LoVo (cell line): ENCODE measurements at regions not wholly inside any gene's neighbourhood (a gene's known extent, or its start where the extent isn't known, plus 50 kb on each side); places are given as distances from the start of the nearest gene placed in this dataset.
A peak's percentile ranks its signal among the peaks of the same experiment; 100 is the strongest.

Source experiments
- DNase-seq: peaks from one replicate; pipeline ENCODE4 v3.0.0-alpha.2; 2016; ENCODE audit warnings: low spot score

- DNase-seq = no peak
These were observed 196.2 kb upstream of the TARS1 start for GRCh38 chr5:33244441-33245150.

- DNase-seq = no peak
These were observed 186.2 kb upstream of the TARS1 start for GRCh38 chr5:33254579-33254978.

GRCh38 chr5:33257807-33258429 lies 182.8 kb upstream of the TARS1 start:
- DNase-seq = no peak

- DNase-seq = no peak
These were observed 182.2 kb upstream of the TARS1 start for GRCh38 chr5:33258553-33258952.

GRCh38 chr5:33260098-33260497 lies 180.7 kb upstream of the TARS1 start:
- DNase-seq = no peak

- DNase-seq = no peak
These were observed 179.5 kb upstream of the TARS1 start for GRCh38 chr5:33261305-33261704.

- no peak for DNase-seq
These were observed 179.0 kb upstream of the TARS1 start for GRCh38 chr5:33261747-33262146.

GRCh38 chr5:33267801-33268200 lies 173.0 kb upstream of the TARS1 start:
- no peak for DNase-seq

GRCh38 chr5:33268374-33268773 lies 172.4 kb upstream of the TARS1 start:
- DNase-seq = no peak

GRCh38 chr5:33270671-33271070 lies 170.1 kb upstream of the TARS1 start:
- DNase-seq = no peak

GRCh38 chr5:33271606-33272005 lies 169.2 kb upstream of the TARS1 start:
- no peak for DNase-seq

- peak; percentile 25 for DNase-seq
These were observed 168.5 kb upstream of the TARS1 start for GRCh38 chr5:33272288-33272687.

- no peak for DNase-seq
These were observed 166.8 kb upstream of the TARS1 start for GRCh38 chr5:33273985-33274384.

GRCh38 chr5:33275391-33275790 lies 165.4 kb upstream of the TARS1 start:
- no peak for DNase-seq

GRCh38 chr5:33275921-33276627 lies 164.7 kb upstream of the TARS1 start:
- DNase-seq = no peak

- no peak for DNase-seq
These were observed 164.2 kb upstream of the TARS1 start for GRCh38 chr5:33276628-33276950.

- no peak for DNase-seq
These were observed 163.6 kb upstream of the TARS1 start for GRCh38 chr5:33277061-33277650.

GRCh38 chr5:33281431-33281843 lies 159.3 kb upstream of the TARS1 start:
- DNase-seq = no peak

- DNase-seq = no peak
These were observed 158.6 kb upstream of the TARS1 start for GRCh38 chr5:33282157-33282556.

GRCh38 chr5:33282696-33283095 lies 158.1 kb upstream of the TARS1 start:
- DNase-seq = no peak

- DNase-seq = no peak
These were observed 157.5 kb upstream of the TARS1 start for GRCh38 chr5:33283243-33283642.

GRCh38 chr5:33284681-33285080 lies 156.1 kb upstream of the TARS1 start:
- no peak for DNase-seq

- no peak for DNase-seq
These were observed 153.5 kb upstream of the TARS1 start for GRCh38 chr5:33287242-33287641.
